Activated CD8-positive, alpha-beta memory T cell treated with anti-CD3 and anti-CD28 coated beads for 1 hour (primary cell): ENCODE measurements at regions not wholly inside any gene's neighbourhood (a gene's known extent, or its start where the extent isn't known, plus 50 kb on each side); places are given as distances from the start of the nearest gene placed in this dataset.

Experiments used
- DNase-seq, 2 donors: peaks; one replicate each; pipeline ENCODE4 v3.0.0-alpha.2; 2020; ENCODE audit warnings: low read depth in 1 of 2; ENCODE audit errors: extremely low read depth in 1 of 2

DNA sequence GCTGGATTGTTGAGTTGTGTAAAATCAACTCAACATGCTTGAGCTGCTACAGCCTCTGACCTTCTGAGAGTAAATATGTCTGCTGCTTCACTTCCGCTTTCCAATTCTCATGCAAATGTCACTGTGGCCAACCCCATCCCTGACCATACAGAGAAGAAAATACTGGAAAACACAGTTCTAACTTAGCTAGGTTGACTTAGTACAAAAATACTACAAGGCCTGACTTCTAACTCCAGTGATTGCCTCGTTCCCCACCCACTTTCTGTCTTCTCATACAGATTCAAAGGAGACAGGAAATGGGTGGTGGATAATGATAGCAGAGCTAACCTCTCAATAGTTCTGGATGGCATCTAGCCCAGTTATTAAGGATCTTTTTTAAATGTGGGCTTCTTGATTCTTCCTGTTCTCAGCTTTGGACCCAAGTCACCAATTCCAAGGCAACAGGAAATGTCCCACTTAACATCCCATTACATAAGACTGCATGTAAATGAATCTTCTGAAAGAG, 226.6 kb upstream of the SLC24A2 start:
- no peak for DNase-seq

DNA sequence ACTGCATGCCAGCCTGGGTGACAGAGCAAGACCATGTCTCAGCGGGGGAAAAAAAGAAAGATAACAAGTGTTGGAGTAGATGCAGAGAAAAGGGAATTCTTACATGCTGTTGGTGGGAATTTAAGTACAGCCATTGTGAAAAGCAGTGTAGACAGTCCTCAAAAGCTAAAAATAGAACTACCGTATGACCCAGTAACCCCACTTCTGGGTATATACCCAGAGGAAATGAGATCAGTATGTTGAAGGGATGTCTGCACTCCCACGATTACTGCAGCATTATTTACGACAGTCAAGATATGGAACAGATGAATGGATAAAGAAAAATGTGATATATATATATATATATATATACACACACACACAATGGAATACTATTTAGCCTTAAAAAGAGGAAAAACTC, 225.3 kb upstream of the SLC24A2 start:
- DNase-seq, result no peak

DNA sequence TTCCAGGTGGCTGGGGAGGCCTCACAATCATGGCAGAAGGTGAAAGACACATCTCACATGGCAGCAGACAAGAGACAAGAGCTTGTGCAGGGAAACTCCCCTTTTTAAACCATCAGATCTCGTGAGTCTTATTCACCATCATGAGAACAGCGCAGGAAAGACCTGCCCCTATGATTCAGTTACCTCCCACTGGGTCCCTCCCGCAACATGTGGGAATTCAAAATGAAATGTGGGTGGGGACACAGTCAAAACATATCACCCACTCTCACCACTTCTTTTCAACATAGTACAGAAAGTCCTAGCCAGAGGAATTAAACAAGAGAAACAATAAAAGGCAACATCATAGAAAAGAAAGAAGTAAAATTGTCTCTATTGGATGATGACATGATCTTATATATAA, 223.4 kb upstream of the SLC24A2 start:
- no peak for DNase-seq

DNA sequence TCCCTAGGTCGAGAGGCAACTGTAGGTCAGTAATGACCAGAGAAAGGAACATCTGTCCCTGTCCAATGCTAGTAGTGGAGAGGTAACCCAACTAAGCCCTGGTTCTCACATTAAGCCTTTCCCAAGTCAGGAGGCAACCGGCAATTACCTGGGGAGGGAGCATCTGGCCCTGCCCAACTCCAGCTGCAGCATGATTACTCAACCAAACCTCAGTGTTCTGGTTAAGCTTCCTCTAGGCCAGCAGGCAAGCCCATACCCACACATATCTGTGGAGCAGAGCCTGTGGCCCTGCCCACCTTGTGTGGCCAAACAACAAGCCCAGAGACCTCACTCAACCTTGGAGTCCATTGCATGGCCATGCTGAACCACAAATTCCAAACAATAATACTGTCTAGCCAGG, 220.8 kb upstream of the SLC24A2 start:
- no peak for DNase-seq

DNA sequence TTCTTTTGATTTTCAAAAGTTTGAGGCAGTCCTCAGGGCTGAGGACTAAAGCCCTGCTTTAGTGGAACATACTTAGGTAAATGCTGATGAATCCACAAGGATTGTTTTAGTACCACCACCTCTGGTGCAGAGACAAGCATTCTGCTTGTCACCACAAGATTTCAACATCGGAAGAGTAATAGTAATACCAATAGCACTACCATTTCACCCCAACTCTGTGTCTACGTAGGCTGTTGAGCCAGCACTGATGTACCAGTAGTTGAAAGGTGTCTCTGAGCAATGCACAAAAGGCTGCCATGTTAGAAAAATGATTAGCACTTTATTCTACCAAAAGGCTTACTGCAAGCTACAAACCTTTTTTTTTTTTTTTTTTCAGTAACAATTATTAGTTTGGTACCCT, 213.2 kb upstream of the SLC24A2 start:
- no peak for DNase-seq

DNA sequence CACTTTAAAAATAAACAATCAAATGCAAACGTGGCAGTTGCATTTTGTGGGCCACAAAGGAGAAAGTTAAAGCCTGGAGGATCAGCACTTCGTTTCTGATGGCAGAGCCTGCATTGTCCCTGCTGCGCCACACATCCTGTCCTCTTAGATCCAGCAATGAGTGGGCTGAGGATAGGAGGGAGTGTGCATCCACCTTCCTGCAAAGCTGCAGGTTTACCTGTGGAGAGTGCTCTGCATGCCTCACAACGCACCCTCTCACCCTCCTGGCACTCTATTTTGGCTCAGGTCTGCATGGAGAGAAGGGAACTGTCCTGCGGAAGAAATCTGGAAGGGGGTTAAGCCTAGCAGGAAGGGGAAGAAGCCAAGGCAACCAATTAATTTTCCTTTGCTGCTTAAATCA, 212.2 kb upstream of the SLC24A2 start:
- DNase-seq, result no peak

DNA sequence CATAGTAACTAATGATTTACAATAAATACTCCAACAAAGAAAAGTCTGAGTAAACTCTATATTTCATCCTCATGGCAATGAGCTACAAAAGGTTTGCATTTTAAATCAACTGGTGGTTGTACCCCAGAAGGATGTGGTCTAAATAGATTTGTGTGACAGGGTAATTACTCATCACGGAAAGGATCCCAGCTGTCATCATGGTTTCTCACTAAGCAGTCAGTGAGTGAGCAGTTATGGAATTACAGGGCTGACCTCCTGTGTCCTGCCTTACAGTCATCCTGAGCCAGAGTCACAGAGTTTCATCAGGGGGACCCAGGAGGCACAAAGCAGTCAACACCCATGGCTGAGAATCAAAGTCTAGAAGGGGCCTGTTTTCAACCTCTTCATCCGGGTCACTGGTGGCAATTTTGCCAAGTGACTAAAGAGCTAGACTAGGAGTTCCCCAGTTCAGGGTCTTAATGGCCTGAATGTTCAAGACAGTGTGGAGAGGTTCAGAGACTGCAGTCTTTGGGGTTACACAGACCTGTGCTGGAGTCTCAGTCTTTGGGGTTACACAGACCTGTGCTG, 210.7 kb upstream of the SLC24A2 start:
- DNase-seq, result no peak

DNA sequence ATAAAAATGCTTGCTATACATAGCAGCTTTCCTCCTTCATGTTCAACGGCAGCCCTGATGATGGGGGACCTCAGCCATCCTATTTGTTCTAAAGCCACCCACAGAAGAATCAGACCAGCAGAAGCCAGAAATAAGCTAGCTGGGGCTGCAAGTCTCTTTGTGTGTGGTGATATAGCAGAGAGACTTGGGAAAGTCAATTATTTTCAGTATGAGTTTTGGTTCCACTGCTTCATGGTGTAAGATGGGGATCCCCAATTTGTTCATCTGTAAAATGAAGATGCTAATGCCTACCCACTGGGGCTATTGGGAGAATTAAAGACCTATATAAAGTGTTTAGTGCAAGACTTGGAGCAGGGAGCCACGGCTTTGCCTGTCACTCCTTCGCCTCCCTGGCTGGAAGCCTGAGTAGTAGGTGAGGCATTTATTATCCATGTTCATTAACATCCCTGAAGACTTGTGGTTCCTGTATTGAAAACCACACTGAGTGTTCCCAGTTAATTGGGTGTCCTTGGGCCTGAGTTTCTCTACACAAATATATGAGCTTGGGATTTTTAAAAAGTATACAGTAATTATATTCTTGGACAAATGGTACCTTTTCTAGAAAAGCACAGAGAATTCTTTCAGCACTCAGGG, 210.1 kb upstream of the SLC24A2 start:
- DNase-seq, result no peak

DNA sequence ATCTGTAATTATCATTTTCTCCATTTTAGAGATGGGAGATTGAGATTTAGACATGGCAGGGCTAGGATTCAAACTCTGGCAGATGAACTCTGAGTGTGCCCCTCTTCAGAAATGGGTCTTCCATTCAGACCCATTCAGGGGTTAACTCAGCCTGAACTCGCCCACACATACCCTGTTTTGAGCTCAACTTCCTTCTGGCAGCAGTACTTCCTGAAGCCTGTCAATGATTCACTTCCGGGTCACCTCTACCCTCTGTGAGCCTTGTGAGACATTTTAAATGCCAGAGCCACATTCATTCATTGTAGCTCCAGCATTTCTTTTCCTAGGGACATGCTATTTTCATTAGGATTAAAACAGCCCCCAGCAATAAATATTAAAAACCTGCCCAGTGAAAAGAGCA, 209.3 kb upstream of the SLC24A2 start:
- no peak for DNase-seq

DNA sequence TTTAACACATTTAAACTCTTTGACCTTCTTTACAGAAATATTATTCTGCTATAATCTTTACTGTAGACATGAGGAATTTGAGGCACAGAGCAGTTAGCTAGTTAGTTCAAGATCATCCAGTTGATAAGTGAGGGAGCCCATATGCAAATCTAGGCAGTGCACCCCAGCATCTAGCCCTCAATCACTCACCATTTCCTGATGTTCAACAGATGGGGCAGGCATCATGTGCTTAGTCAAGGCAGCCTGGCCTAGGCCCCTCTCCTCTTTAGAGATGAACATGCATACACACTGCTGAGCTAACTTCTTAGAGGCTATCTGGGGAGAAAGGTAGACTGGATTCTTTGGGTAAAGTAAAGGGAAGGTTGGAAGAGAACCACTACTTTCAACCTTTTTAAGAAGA, 206.8 kb upstream of the SLC24A2 start:
- no peak for DNase-seq

DNA sequence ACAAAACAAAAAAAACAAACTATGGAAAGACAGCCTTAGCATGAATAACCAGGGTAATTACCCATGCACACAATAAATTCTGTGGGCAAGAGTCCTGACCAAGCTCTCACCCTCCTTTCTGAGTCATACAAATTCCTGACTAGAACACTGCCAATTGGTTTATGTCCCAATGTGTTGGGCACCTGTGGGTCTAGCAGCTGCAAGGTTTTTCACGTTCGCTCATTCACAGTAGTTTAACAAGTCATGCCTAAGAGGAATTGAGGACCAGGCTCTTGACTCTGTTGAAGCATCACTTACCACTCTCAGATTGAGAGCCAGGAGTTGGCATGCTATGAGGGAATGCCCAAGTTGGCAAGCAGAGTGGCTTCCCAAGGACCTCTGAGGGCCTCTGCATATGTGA, 205.5 kb upstream of the SLC24A2 start:
- DNase-seq, result no peak

DNA sequence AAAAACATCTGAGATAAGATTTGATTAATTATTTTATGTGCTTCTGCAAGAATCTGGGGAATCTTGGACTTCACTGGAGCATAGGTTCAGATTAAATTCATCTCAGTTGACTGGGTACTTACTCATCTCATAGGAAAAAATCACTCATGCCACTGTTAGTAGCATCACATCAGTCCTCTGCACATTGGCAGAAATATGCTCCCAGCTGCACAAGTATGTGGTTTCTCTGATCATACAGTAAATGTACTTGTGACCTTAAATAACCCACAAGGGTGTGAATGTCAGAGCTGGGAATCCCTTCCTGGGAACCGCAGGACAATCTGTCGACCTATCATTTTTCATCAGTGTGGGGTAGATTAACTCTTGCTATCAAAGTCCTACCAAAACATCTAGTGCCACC, 203.7 kb upstream of the SLC24A2 start:
- no peak for DNase-seq

DNA sequence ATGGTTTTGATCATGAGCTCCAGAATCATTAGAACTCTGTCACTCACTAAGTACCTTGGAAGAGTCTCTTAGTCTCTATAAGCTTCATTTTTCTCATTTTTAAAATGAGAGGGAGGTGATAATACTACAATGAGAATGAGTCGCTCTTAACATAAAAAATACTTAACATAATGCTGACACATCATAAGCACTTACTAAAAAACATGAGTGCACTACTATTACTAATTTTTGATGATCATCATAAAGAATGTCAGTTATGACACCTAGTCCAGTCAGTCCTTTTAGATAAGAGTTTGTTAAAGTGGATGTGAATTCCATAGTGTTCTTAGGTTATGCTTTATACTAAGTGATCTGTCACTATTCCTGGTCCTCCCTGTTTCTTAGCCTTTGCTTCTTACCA, 200.4 kb upstream of the SLC24A2 start:
- no peak for DNase-seq

DNA sequence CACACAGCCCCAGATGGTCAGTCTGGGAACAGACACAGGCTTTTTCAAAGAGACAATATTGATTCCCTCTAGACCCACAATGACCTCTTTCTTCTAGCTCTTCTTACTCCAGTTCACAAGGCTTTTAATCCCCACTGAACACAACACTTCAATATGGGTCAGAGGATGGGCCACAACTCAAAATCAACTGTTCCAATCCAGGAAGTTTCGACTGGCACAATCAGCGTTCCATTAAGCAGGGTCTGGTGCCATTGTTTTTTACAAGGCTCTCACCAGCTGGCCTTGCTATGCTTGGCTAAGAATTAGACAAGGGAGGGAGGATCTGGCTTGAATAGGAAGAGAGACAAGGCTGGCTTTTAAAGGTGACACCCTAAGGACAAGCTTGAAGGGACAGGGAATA, 199.4 kb upstream of the SLC24A2 start:
- DNase-seq, result no peak

DNA sequence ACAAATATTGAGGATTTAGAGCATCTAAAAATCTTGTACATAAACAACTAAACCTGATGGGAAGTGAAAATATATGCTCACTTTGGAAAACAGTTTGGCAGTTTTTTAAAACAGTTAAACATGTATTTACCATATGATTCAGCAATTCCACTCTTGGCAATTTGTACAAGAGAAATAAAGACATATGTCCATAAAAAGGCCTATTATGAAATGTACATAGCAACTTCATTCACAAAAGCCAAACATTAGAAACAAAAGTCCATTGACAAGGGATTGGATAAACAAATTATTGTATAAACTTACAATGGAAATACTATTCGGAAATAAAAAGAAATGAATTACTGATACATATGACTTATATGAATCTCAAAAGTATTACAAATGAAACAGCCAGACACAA, 196.2 kb upstream of the SLC24A2 start:
- DNase-seq, result no peak

DNA sequence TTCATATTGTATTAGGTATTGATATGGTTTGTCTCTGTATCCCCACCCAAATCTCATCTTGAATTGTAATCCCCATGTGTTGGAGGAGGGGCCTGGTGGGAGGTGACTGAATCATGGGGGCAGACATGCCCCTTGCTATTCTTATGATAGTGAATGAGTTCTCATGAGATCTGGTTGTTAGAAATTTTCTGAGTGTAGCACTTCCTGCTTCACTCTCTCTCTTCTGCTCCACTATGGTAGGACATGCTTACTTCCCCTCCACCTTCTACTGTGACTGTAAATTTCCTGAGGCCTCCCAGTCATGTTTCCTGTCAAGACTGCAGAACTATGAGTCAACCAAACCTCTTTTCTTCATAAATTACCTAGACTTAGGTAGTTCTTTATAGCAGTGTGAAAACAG, 187.4 kb upstream of the SLC24A2 start:
- DNase-seq, result no peak

DNA sequence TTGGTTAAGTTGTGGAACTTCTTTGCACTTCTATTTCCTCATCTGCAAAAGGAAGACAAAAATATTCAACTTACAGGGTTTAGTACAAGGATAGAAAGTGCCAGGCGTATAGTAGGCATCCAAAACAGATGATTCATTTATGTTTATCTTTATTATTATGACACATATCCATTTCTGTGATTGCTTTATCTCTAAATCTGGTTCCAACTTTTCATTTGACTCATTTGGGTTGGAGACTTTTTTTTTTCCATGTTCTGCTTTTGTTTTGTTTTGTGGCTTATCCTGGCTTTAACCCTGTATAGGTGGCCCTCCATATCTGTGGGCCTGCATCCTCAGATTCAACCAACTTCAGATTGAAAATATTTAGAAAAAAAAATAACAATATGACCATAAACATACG, 186.7 kb upstream of the SLC24A2 start:
- no peak for DNase-seq

DNA sequence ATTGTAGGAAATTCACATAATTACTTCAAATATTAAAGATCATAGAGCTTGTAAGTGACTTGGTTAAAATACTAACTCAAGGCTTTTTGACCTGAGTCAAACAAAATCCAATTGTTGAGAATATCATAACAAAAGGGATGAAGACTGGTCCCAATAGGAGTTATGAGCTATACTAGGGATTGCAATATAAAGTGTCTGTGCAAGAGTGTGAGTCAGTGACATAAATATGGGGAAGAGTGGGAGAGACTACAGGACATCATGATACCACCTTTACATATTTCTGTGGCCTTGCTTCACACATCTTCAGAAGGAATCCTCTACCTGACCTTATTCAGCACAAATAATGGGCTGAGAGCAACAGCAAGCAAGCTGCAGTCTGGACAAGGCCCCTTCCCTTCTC, 180.9 kb upstream of the SLC24A2 start:
- DNase-seq, result no peak

DNA sequence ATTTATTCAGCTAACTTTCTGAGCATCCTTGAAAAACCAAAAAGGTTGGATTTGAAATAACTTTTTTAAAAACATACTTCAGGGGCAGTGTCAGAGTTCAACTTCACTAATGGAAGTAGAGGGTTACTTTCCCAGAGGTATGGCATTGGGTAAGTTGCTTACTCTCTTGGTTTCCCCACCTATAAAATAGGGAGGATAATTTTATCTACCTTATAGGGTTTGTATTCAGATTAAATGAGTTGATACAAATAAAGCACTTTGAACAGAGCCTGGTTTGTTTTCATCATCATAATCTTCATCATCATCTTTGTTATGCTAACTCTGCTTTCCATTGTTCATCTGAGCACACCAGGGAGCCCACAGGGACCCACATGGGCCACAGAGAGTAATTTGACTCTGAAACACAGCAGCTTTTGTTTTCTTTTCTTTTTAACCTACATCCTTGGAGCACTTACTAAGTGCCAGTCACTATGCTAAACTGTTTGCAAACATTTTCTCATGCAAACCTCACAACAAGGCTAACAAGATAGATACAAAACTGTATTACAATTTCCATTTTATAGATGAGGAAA, 179.1 kb upstream of the SLC24A2 start:
- DNase-seq, result no peak

DNA sequence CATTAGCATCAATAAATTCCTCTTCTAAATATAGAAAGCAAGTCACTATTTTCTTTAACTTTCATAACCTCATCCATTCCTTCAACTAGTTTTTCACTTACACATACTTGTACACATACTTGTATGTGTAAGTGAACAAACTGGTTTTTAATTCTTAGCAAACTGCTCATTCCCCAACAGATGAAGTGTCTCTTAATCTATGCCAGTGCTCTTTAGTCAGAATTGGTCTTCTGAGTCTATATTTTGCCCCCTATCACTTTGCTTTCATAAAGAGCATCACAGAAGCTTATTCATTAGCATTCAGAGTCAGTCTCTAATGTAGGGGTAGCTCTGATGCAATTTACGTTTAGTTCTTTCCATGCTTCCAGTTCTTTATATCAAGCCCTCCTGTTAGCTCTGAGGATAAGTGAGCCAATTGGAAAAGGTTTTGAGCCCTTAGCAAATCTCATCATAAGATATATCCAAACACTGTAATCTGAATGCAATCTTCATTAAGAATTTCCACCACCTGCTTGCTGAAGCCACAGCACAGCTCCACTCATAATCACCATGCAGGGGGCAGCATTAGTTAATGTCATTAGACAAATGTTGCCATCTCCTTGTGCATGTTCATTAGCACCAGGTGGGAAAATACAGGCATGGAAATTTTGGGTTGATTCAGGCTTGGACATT, 178.5 kb upstream of the SLC24A2 start:
- no peak for DNase-seq

DNA sequence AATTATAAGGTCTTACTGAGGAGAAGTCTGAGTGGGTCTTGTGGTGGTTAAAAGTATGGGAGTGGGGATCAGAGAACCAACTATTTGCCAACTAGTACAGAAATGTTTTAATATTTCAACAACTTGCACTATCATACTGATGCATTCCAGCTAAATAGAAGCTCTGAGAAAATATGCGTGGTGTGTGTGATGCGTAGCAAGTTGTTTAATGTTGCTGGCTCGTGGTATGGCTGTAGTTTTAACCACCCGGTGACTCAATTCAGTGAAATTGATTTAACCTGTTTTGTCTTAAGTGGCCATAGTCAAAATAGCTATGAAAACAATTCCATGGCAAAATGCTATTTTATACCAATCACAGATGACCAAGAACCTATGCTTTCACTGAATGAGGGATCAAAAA, 176.5 kb upstream of the SLC24A2 start:
- DNase-seq, result no peak

DNA sequence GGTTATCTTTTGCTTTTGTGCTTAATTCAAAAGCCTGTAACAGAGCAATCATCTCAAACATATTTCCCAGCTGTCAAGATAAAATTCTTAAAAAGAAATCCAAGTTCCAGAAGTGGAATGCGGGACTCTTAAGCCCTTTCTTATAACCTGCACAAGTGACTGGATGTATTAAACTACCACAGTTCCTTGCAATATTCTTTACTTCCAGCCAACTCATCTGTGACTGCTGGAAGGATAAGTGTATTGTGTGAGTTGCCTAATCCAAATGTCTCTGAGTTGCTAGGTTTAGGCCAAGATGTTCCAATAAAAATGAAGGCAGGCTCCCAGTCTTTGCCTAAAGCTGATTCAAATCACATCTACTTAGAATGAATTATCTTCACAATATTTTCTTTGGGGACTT, 159.2 kb upstream of the SLC24A2 start:
- no peak for DNase-seq
